Caki2 (cell line): ENCODE measurements at regions not wholly inside any gene's neighbourhood (a gene's known extent, or its start where the extent isn't known, plus 50 kb on each side); places are given as distances from the start of the nearest gene placed in this dataset.
"Not testable (repeated sequence)": the region's sequence is repeated elsewhere in the genome, so short reads cannot be mapped to it uniquely, and the experiment has no call there.

Experiments used
- DNase-seq: peaks from one replicate; pipeline ENCODE4 v3.0.0-alpha.2; 2015; ENCODE audit warnings: low read depth
- in situ Hi-C: cut with HindIII; loops from 2 replicates; pipeline ENCODE4 v1.10.0; 2016; ENCODE audit warnings: low sequenced_read_pairs, low pct_unique_long_range_greater_than_20kb, mixed read lengths

DNA sequence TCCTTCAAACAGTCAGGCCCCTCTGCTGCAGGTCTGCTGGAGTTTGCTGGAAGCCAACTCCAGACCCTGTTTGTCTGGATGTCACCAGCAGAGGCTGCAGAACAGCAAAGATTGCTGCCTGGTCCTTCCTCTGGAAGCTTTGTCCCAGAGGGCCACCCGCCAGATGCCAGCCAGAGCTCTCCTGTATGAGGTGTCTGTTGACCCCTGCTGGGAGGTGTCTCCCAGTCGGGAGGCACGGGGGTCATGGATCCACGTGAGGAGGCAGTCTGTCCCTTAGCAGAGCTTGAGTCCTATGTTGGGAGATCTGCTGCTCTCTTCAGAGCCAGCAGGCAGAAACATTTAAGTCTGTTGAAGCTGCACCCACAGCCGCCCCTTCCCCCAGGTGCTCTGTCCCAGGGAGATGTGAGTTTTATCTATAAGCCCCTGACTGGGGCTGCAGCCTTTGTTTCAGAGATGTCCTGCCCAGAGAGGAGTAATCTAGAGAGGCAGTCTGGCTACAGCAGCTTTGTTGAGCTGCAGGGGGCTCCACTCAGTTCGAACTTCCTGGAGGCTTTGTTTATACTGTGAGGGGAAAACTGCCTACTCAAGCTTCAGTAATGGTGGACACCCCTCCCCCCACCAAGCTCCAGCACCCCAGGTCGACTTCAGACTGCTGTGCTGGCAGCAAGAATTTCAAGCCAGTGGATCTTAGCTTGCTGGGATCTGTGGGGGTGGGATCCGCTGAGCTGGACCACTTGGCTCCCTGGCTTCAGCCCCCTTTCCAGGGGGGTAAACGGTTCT lies 72.1 kb downstream of the OGFRL1 start:
- in situ Hi-C loops, DNase-seq: not testable (repeated sequence)

DNA sequence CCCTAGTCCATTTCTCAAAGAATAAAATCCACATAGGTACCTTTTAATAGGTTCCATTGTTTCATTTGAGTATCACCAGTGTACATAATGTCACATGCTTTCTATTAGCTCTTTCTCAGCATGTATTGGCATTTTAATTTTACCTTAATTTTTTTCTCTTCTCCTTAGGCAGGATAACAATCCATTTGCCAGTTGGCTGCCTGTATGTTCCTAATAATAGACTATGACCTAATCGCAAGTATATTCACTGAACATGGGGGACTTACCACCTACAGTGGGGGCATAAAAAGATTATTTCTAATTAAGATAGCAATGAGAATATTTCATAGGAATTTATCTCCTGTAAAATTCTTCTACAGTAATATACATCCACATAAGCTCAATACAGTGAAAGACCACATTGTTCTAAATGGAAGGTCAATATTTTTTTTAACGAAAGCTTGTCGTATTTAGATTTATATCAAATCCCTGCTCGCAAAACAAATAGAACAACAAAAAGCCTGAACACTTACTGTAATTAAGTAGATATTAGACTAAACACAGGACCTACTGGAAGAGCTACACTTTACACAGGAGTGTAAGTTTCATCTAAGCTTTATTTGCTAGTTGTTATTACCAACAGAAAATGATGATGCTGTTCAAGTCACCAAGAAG lies 76.4 kb downstream of the OGFRL1 start:
- in situ Hi-C loops = no loop called here
- DNase-seq = no peak

- DNase-seq = no peak
- in situ Hi-C loops = no loop called here
These were observed 79.1 kb downstream of the OGFRL1 start for GRCh38 chr6:71367756-71368155.

- DNase-seq = no peak
- in situ Hi-C loops = no loop called here
These were observed 79.7 kb downstream of the OGFRL1 start for GRCh38 chr6:71368284-71368683.

DNA sequence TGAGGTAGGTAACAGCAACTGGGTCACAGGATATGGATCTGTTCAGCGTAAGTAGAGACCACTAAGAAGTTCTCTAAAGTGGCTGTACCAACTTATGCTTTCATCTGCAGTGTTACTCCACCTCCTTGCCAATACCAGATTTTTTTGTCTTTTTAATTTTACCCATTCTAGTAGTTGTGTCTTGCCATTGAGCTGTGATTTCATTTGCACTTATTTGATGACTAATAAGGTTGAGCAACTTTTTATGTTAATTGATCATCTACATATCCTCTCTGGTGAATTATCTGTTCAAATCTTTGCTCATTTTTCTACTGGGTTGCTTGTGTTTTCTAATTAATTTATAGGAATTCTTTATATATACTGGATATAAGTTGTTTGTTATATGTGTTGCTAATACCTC lies 82.9 kb downstream of the OGFRL1 start:
- in situ Hi-C loops = no loop called here
- no peak for DNase-seq

DNA sequence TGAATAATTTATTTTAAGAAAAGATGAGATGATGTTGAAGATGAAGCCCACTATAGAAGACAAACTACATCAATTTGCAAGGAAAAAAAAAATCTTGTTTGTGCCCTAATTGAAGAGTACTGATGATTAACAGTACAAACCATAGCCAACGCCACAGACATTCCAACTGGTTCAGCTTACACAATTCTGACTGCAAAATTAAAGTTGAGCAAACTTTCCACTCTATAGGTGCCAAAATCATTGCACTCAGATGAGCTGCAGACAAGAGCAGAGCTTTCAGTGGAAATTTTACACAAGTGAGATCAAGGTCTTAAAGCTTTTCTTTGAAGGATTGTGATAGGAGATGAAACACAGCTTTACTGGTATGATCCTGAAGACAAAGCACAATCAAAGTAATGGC lies 85.3 kb downstream of the OGFRL1 start:
- in situ Hi-C loops = no loop called here
- DNase-seq = no peak

DNA sequence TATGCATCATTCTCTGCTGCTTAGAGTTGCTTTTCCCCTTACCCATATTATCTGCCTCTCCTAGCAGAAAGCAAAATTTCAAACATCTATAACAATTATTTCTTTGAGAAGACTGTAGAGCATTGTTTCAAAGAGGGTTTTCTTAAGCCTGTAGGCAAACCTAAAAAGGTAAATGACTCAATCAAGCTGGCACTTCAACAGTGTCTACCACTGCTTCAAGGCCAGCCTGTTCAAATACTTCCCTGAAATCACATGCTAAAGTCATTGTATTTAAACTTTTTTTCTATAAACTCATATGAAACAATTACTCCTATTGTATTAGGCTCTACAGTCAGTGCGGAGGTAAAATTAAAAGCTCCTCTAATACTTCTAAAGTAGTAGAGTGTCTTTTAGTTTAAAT lies 87.1 kb downstream of the OGFRL1 start:
- no peak for DNase-seq

DNA sequence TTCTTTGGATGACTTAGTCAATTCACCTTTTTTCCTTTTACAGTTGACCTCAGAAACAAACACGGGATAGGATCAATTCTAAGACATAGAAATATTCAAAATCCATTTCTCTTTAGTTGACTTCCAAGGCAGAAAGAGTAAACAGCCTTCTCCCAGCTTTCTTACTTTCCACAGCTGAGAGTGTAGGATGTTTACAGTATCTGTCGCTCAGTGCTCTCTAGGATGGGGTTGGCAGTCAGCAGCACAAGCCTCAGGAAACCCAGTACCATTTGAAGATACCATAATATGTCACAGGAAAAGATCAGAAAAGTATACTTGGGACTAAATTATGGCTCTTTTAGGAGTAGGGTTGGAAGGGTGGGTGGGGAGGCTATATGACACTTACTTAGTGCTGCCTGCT lies 88.2 kb downstream of the OGFRL1 start:
- no peak for DNase-seq
- in situ Hi-C loops = no loop called here

More for the DNA sequence above, 87.1 kb downstream of the OGFRL1 start:
- in situ Hi-C loops = no loop called here

GRCh38 chr6:71383476-71383875 lies 94.9 kb downstream of the OGFRL1 start:
- in situ Hi-C loops = no loop called here
- DNase-seq = no peak

- DNase-seq = peak; percentile 65
- in situ Hi-C loops = no loop called here
These were observed 95.4 kb downstream of the OGFRL1 start for GRCh38 chr6:71383901-71384489.

DNA sequence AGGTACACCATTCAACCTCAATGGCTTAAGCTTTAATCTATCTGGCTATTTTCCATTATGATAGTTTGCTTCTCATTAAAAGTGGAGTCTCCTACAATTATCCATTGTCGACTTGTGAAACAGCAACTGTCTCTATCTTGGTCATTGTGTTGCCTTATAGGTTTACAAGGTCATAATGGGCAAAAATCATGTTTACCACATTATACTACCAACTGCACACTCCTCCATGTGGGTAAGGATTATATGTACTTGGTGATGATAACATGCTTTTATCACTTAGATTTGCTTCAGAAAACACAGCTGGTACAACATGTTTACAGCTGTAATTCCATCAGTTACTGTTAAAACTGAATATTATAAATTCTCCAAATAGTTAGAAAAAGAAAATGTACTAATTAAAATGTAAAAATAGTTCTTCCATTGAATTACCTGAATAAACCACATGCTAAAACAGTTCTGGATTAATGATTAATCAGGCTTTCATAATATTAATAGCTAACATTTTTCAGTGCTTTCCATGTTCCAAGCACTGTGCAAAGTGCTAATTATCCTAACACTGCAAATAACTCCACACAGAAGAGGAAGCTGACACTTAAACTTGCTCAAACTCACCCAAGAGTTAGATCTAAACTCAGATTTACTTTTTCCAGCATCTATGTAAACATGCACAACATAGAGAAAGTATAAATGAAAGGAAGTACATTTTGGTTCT lies 96.7 kb downstream of the OGFRL1 start:
- no peak for DNase-seq
- in situ Hi-C loops = no loop called here

- in situ Hi-C loops = no loop called here
- no peak for DNase-seq
These were observed 97.6 kb downstream of the OGFRL1 start for GRCh38 chr6:71386215-71386614.

- in situ Hi-C loops = no loop called here
- DNase-seq = no peak
These were observed 98.6 kb downstream of the OGFRL1 start for GRCh38 chr6:71387179-71387578.

- in situ Hi-C loops = no loop called here
- DNase-seq = no peak
These were observed 99.6 kb downstream of the OGFRL1 start for GRCh38 chr6:71388068-71388744.

DNA sequence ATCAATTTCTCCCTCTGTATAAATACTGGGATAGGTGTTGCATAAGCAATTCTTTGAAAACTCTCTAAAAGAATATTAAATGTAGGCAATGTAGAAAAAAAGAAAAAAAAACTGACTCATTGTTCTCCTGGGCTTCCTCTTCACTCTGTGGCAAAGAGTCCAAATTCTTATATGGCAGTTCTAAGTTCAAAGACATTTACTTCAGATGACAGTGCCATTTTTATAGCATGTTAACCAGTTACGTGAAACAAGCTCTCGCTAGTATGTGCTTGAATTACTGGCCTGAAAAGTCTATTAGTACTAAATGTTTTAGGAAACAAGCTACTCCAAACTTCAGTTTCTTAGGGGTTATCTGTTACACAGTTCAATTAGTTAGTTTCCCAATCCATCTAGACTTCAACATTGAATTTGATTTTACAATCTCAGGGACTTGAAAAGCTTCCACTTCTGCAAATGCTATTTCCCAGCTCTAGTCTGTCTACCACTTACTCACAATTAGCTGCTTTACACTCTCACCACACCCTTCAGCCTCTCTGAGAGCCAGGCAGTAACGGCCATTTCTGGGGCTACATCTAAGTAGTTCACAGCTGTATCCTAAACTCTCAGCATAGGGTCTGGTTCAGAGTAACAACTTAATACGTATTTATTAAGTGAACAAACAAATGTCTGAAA lies 100.4 kb downstream of the OGFRL1 start:
- in situ Hi-C loops = no loop called here
- DNase-seq = no peak

GRCh38 chr6:71391126-71391525 lies 102.5 kb downstream of the OGFRL1 start:
- in situ Hi-C loops = no loop called here
- DNase-seq = no peak

DNA sequence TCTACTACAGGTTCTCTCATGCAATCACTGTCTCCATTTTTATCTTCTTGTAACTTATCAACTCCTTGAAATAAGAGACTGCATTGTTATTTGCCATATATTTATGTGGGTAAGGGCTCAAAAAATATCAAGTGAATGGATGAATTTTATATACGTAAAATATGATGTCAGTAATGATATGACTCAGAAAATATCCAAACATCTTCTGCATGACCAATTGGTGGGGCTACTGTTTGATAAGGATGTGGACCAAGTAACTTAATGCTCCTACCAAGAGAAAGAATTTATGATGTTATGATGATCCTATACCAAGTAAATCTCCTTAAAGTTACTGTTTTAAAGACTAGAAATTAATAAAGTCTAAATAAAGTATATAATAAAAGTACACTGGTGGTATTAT lies 103.7 kb downstream of the OGFRL1 start:
- DNase-seq = no peak
- in situ Hi-C loops = no loop called here

- in situ Hi-C loops = no loop called here
These were observed 104.9 kb downstream of the OGFRL1 start for GRCh38 chr6:71393471-71393870.

More at GRCh38 chr6:71393471-71393870, 104.9 kb downstream of the OGFRL1 start:
- DNase-seq = no peak
